ENCODE measurements at regions not wholly inside any gene's neighbourhood (a gene's known extent, or its start where the extent isn't known, plus 50 kb on each side); places are given as distances from the start of the nearest gene placed in this dataset.

DNA sequence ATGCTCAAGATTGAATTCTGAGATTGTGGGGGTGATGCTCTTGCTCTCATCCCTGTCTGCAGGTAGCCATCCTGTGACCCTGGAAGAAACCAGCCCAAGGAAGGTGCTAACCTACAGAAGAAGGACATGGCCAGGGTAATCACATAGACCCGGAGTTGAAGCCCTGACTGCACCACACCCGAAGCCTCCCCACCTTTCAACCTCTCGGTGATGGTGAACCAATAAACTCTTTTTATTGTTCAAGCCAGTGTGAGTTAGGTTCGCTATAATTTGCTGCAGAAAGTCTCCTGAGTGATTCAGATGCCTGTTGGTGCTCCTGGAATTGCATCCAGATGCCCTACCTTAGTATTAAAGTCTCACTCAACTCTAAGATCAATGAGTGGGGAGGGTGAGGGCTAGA is 163.6 kb downstream of the PLPP3 start:
- SMC1A ChIA-PET (ENCODE audit: uncharacterized antibody, unreplicated experiment) = interaction anchor here (1.5 to 1.6 kb wide), 2 partner anchors 10 to 109 kb away, joined by 3 read pairs; no protein-coding TSS in a partner anchor
- in situ Hi-C loops (cut with MboI) = no loop called here

GRCh38 chr1:56415258-56415657 is 164.1 kb downstream of the PLPP3 start:
- H3K27me3 ChIP-seq (replicated peaks in 1 of 2; ENCODE audit: control insufficient read depth in 2 of 2, insufficient read depth in 2 of 2, low read length in 1 of 2) = no peaks in the 10 kb centered on the region
- no peak overlapping the region for H3K9ac ChIP-seq (ENCODE audit: control insufficient read depth, insufficient read depth, low read length)
- no TSS peak for BruUV-seq (replicated peaks)
- no peaks in the 10 kb centered on the region for H3K9me3 ChIP-seq (replicated peaks; ENCODE audit: control insufficient read depth, insufficient read depth, low read length)
- ChIA-PET POLR2A (no interaction called here), SMC1A (ENCODE audit: uncharacterized antibody, unreplicated experiment) (interaction anchor here (1.0 to 1.6 kb wide), 5 partner anchors 9 to 363 kb away, joined by 3 read pairs; no protein-coding TSS in a partner anchor), CTCF (interaction anchor here (1.0 kb wide), 1 partner anchor 162 kb away, joined by 4 read pairs; no protein-coding TSS in a partner anchor), RAD21 (ENCODE audit: unreplicated experiment) (interaction anchor here (2.1 to 7.7 kb wide), 2 partner anchors 162 to 170 kb away, joined by 5 to 146 read pairs; partner anchors contain the start of gene PLPP3)
- H2AFZ ChIP-seq (ENCODE audit: control insufficient read depth, low read depth, low read length) = no peak overlapping the region
- 26% methylated on average over 3 of the region's 3 CpGs for WGBS (ENCODE audit: insufficient coverage, insufficient replicate concordance, low lambda C conversion rate, missing lambda C conversion rate)
- intact Hi-C loops (cut with micrococcal nuclease; ENCODE audit: unreplicated experiment) = no loop called here
- no peak overlapping the region for H3K4me2 ChIP-seq (ENCODE audit: control insufficient read depth, insufficient read depth)
- ATAC-seq = no peak
- in situ Hi-C loops (cut with MboI) = no loop called here
- no peaks in the 10 kb centered on the region for H3K79me2 ChIP-seq (ENCODE audit: control insufficient read depth, insufficient read depth, low read length)
- H4K20me1 ChIP-seq (ENCODE audit: control insufficient read depth, insufficient read depth) = no peaks in the 10 kb centered on the region
- H3K27ac ChIP-seq (ENCODE audit: control insufficient read depth, insufficient read depth) = no peak overlapping the region
- no peak for FAIRE-seq
- H3K4me1 ChIP-seq (ENCODE audit: control insufficient read depth, insufficient read depth, low read length) = no peaks in the 10 kb centered on the region
- DNase-seq (ENCODE audit: low read depth, low spot score) = no peak
- no peak overlapping the region for H3K4me3 ChIP-seq
- no peaks in the 10 kb centered on the region for H3K36me3 ChIP-seq (ENCODE audit: control insufficient read depth in 2 of 2, insufficient read depth in 2 of 2, low read length in 1 of 2)
- no peak for TF ChIP-seq CEBPZ (IDR thresholded peaks at IDR 0.05; ENCODE audit: low read depth, low read length)
- no peak for TF ChIP-seq MTA2 (IDR thresholded peaks at IDR 0.05; ENCODE audit: low read depth)
- no peak for TF ChIP-seq BRCA1 (IDR thresholded peaks at IDR 0.05; ENCODE audit: low read depth, low read length)
- no peak for TF ChIP-seq POLR2A (IDR thresholded peaks at IDR 0.05; ENCODE audit: low read depth, low read length)
- no peak for TF ChIP-seq BCL11A (IDR thresholded peaks at IDR 0.05; ENCODE audit: low read depth, low read length)
- no peak for TF ChIP-seq NBN (IDR thresholded peaks at IDR 0.05)
- no peak for TF ChIP-seq NFXL1 (IDR thresholded peaks at IDR 0.05; ENCODE audit: borderline replicate concordance)
- TF ChIP-seq PAX5 (IDR thresholded peaks at IDR 0.05; ENCODE audit: borderline replicate concordance, low read depth, low read length) = no peak
- no peak for TF ChIP-seq CHD2 (IDR thresholded peaks at IDR 0.05; ENCODE audit: borderline replicate concordance, low read depth, low read length)
- TF ChIP-seq CEBPB (IDR thresholded peaks at IDR 0.05; ENCODE audit: borderline replicate concordance in 1 of 2, low read depth in 2 of 2, low read length in 2 of 2) = no peak
- TF ChIP-seq, protein P1, sequence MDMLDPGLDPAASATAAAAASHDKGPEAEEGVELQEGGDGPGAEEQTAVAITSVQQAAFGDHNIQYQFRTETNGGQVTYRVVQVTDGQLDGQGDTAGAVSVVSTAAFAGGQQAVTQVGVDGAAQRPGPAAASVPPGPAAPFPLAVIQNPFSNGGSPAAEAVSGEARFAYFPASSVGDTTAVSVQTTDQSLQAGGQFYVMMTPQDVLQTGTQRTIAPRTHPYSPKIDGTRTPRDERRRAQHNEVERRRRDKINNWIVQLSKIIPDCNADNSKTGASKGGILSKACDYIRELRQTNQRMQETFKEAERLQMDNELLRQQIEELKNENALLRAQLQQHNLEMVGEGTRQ (IDR thresholded peaks at IDR 0.05; ENCODE audit: borderline replicate concordance, low read depth, low read length) = no peak

More for the DNA sequence above, 163.6 kb downstream of the PLPP3 start:
- no peak overlapping the region for H3K4me2 ChIP-seq (ENCODE audit: control insufficient read depth, insufficient read depth)
- BruUV-seq (replicated peaks) = no TSS peak
- H3K9me3 ChIP-seq (replicated peaks; ENCODE audit: control insufficient read depth, insufficient read depth, low read length) = no peaks in the 10 kb centered on the region
- no peaks in the 10 kb centered on the region for H3K36me3 ChIP-seq (ENCODE audit: control insufficient read depth in 2 of 2, insufficient read depth in 2 of 2, low read length in 1 of 2)
- no peaks in the 10 kb centered on the region for H3K27me3 ChIP-seq (replicated peaks in 1 of 2; ENCODE audit: control insufficient read depth in 2 of 2, insufficient read depth in 2 of 2, low read length in 1 of 2)
- H4K20me1 ChIP-seq (ENCODE audit: control insufficient read depth, insufficient read depth) = no peaks in the 10 kb centered on the region
- H3K27ac ChIP-seq (ENCODE audit: control insufficient read depth, insufficient read depth) = no peak overlapping the region
- FAIRE-seq = no peak
- POLR2A ChIA-PET = interaction anchor here (0.6 kb wide), 1 partner anchor 287 kb away, joined by 3 read pairs; no protein-coding TSS in a partner anchor
- ATAC-seq = no peak
- no peaks in the 10 kb centered on the region for H3K79me2 ChIP-seq (ENCODE audit: control insufficient read depth, insufficient read depth, low read length)
- intact Hi-C loops (cut with micrococcal nuclease; ENCODE audit: unreplicated experiment) = no loop called here
- no peak for DNase-seq (ENCODE audit: low read depth, low spot score)
- no peak for TF ChIP-seq BRCA1 (IDR thresholded peaks at IDR 0.05; ENCODE audit: low read depth, low read length)
- TF ChIP-seq SIX5 (IDR thresholded peaks at IDR 0.05; ENCODE audit: low read depth, low read length, severe bottlenecking) = no peak
- TF ChIP-seq TCF7 (IDR thresholded peaks at IDR 0.05; ENCODE audit: borderline replicate concordance) = no peak
- TF ChIP-seq, protein P2, sequence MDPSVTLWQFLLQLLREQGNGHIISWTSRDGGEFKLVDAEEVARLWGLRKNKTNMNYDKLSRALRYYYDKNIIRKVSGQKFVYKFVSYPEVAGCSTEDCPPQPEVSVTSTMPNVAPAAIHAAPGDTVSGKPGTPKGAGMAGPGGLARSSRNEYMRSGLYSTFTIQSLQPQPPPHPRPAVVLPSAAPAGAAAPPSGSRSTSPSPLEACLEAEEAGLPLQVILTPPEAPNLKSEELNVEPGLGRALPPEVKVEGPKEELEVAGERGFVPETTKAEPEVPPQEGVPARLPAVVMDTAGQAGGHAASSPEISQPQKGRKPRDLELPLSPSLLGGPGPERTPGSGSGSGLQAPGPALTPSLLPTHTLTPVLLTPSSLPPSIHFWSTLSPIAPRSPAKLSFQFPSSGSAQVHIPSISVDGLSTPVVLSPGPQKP (IDR thresholded peaks at IDR 0.05; ENCODE audit: low read depth, low read length) = no peak
- H3K4me3 ChIP-seq = no peak overlapping the region
- no peaks in the 10 kb centered on the region for H3K4me1 ChIP-seq (ENCODE audit: control insufficient read depth, insufficient read depth, low read length)
- RAD21 ChIA-PET (ENCODE audit: unreplicated experiment) = interaction anchor here (2.1 to 7.7 kb wide), 2 partner anchors 162 to 169 kb away, joined by 5 to 146 read pairs; partner anchors contain the start of gene PLPP3
- no peak overlapping the region for H3K9ac ChIP-seq (ENCODE audit: control insufficient read depth, insufficient read depth, low read length)
- CTCF ChIA-PET = interaction anchor here (1.0 kb wide), 1 partner anchor 161 kb away, joined by 4 read pairs; no protein-coding TSS in a partner anchor
- 0% methylated on average over 4 of the region's 4 CpGs for WGBS (ENCODE audit: insufficient coverage, insufficient replicate concordance, low lambda C conversion rate, missing lambda C conversion rate)
- no peak overlapping the region for H2AFZ ChIP-seq (ENCODE audit: control insufficient read depth, low read depth, low read length)
